Activated naive CD8-positive, alpha-beta T cell (primary cell): ENCODE measurements at regions not wholly inside any gene's neighbourhood (a gene's known extent, or its start where the extent isn't known, plus 50 kb on each side); places are given as distances from the start of the nearest gene placed in this dataset.

ENCODE experiments used
- H3K27ac Mint-ChIP-seq: one replicate; pipeline ENCODE4 v1.8.0; 2021; ENCODE audit warnings: mixed read lengths
- H3K27me3 Mint-ChIP-seq: one replicate; pipeline ENCODE4 v1.8.0; 2021; ENCODE audit warnings: mixed read lengths
- H3K36me3 Mint-ChIP-seq: one replicate; pipeline ENCODE4 v1.8.0; 2021; ENCODE audit warnings: mixed read lengths
- H3K4me1 Mint-ChIP-seq: one replicate; pipeline ENCODE4 v1.8.0; 2021; ENCODE audit warnings: low read depth, mixed read lengths
- H3K4me3 Mint-ChIP-seq: one replicate; pipeline ENCODE4 v1.8.0; 2021; ENCODE audit warnings: mild to moderate bottlenecking, mixed read lengths
- H3K9me3 Mint-ChIP-seq: one replicate; pipeline ENCODE4 v1.8.0; 2021; ENCODE audit warnings: low read depth, mixed read lengths

GRCh38 chr6:63427951-63428350, 108.2 kb upstream of the LGSN start:
- Mint-ChIP-seq H3K27ac (no peak overlapping the region), H3K9me3 (no peaks in the 10 kb centered on the region), H3K27me3 (peaks cover 2% of the 10 kb centered on the region), H3K36me3 (no peaks in the 10 kb centered on the region), H3K4me3 (no peak overlapping the region), H3K4me1 (no peaks in the 10 kb centered on the region)

- Mint-ChIP-seq H3K4me1 (no peaks in the 10 kb centered on the region), H3K4me3 (no peak overlapping the region), H3K27ac (no peak overlapping the region), H3K36me3 (no peaks in the 10 kb centered on the region), H3K27me3 (peaks cover 2% of the 10 kb centered on the region), H3K9me3 (no peaks in the 10 kb centered on the region)
These were observed 111.3 kb upstream of the LGSN start for GRCh38 chr6:63430985-63431519.

- Mint-ChIP-seq H3K36me3 (no peaks in the 10 kb centered on the region), H3K9me3 (no peaks in the 10 kb centered on the region), H3K4me3 (no peak overlapping the region), H3K27me3 (peaks cover 2% of the 10 kb centered on the region), H3K4me1 (no peaks in the 10 kb centered on the region), H3K27ac (no peak overlapping the region)
These were observed 115.2 kb upstream of the LGSN start for GRCh38 chr6:63434943-63435342.

GRCh38 chr6:63436356-63436755, 116.6 kb upstream of the LGSN start:
- Mint-ChIP-seq H3K27ac (no peak overlapping the region), H3K9me3 (no peaks in the 10 kb centered on the region)

GRCh38 chr6:63437058-63437457, 117.3 kb upstream of the LGSN start:
- Mint-ChIP-seq H3K27ac (no peak overlapping the region), H3K36me3 (no peaks in the 10 kb centered on the region), H3K4me3 (no peak overlapping the region), H3K9me3 (no peaks in the 10 kb centered on the region), H3K4me1 (no peaks in the 10 kb centered on the region), H3K27me3 (no peaks in the 10 kb centered on the region)

More at GRCh38 chr6:63436356-63436755, 116.6 kb upstream of the LGSN start:
- Mint-ChIP-seq H3K4me3 (no peak overlapping the region), H3K4me1 (no peaks in the 10 kb centered on the region), H3K27me3 (no peaks in the 10 kb centered on the region), H3K36me3 (no peaks in the 10 kb centered on the region)

- Mint-ChIP-seq H3K4me3 (peak overlapping the region; percentile 14), H3K36me3 (no peaks in the 10 kb centered on the region), H3K27me3 (no peaks in the 10 kb centered on the region), H3K9me3 (no peaks in the 10 kb centered on the region), H3K4me1 (no peaks in the 10 kb centered on the region), H3K27ac (no peak overlapping the region)
These were observed 120.3 kb upstream of the LGSN start for GRCh38 chr6:63440057-63440456.

- Mint-ChIP-seq H3K4me3 (peak overlapping the region; percentile 14), H3K36me3 (no peaks in the 10 kb centered on the region), H3K9me3 (no peaks in the 10 kb centered on the region), H3K4me1 (no peaks in the 10 kb centered on the region), H3K27me3 (no peaks in the 10 kb centered on the region), H3K27ac (no peak overlapping the region)
These were observed 120.8 kb upstream of the LGSN start for GRCh38 chr6:63440594-63440993.

GRCh38 chr6:63441266-63441956, 121.6 kb upstream of the LGSN start:
- Mint-ChIP-seq H3K27ac (no peak overlapping the region), H3K4me1 (no peaks in the 10 kb centered on the region), H3K9me3 (no peaks in the 10 kb centered on the region), H3K4me3 (peak overlapping the region; percentile 67), H3K27me3 (no peaks in the 10 kb centered on the region), H3K36me3 (no peaks in the 10 kb centered on the region)

GRCh38 chr6:63442870-63443269, 123.1 kb upstream of the LGSN start:
- H3K36me3 Mint-ChIP-seq: no peaks in the 10 kb centered on the region
- no peaks in the 10 kb centered on the region for H3K9me3 Mint-ChIP-seq
- H3K27ac Mint-ChIP-seq: no peak overlapping the region
- no peak overlapping the region for H3K4me3 Mint-ChIP-seq
- no peaks in the 10 kb centered on the region for H3K27me3 Mint-ChIP-seq
- no peaks in the 10 kb centered on the region for H3K4me1 Mint-ChIP-seq

- H3K9me3 Mint-ChIP-seq: no peaks in the 10 kb centered on the region
- H3K36me3 Mint-ChIP-seq: no peaks in the 10 kb centered on the region
- H3K27me3 Mint-ChIP-seq: no peaks in the 10 kb centered on the region
- no peak overlapping the region for H3K27ac Mint-ChIP-seq
- H3K4me1 Mint-ChIP-seq: no peaks in the 10 kb centered on the region
- no peak overlapping the region for H3K4me3 Mint-ChIP-seq
These were observed 125.0 kb upstream of the LGSN start for GRCh38 chr6:63444768-63445167.

GRCh38 chr6:63446405-63446804, 125.9 kb upstream of the LOC128125822 start:
- H3K27ac Mint-ChIP-seq: no peak overlapping the region
- peaks cover 3% of the 10 kb centered on the region for H3K9me3 Mint-ChIP-seq
- H3K36me3 Mint-ChIP-seq: no peaks in the 10 kb centered on the region
- no peaks in the 10 kb centered on the region for H3K4me1 Mint-ChIP-seq
- no peaks in the 10 kb centered on the region for H3K27me3 Mint-ChIP-seq
- no peak overlapping the region for H3K4me3 Mint-ChIP-seq

- no peaks in the 10 kb centered on the region for H3K27me3 Mint-ChIP-seq
- H3K4me1 Mint-ChIP-seq: no peaks in the 10 kb centered on the region
- no peaks in the 10 kb centered on the region for H3K36me3 Mint-ChIP-seq
- H3K27ac Mint-ChIP-seq: no peak overlapping the region
- peaks cover 4% of the 10 kb centered on the region for H3K9me3 Mint-ChIP-seq
- no peak overlapping the region for H3K4me3 Mint-ChIP-seq
These were observed 125.1 kb upstream of the LOC128125822 start for GRCh38 chr6:63447134-63447533.

GRCh38 chr6:63448229-63448628, 124.1 kb upstream of the LOC128125822 start:
- no peaks in the 10 kb centered on the region for H3K27me3 Mint-ChIP-seq
- H3K36me3 Mint-ChIP-seq: no peaks in the 10 kb centered on the region
- H3K4me3 Mint-ChIP-seq: no peak overlapping the region
- H3K4me1 Mint-ChIP-seq: no peaks in the 10 kb centered on the region
- peaks cover 4% of the 10 kb centered on the region for H3K9me3 Mint-ChIP-seq
- H3K27ac Mint-ChIP-seq: no peak overlapping the region

GRCh38 chr6:63449714-63450113, 122.6 kb upstream of the LOC128125822 start:
- Mint-ChIP-seq H3K27ac (no peak overlapping the region), H3K36me3 (no peaks in the 10 kb centered on the region), H3K9me3 (peaks cover 4% of the 10 kb centered on the region), H3K4me1 (no peaks in the 10 kb centered on the region), H3K4me3 (no peak overlapping the region), H3K27me3 (no peaks in the 10 kb centered on the region)

GRCh38 chr6:63451238-63451637, 121.0 kb upstream of the LOC128125822 start:
- H3K36me3 Mint-ChIP-seq: no peaks in the 10 kb centered on the region
- peaks cover 4% of the 10 kb centered on the region for H3K9me3 Mint-ChIP-seq
- H3K4me1 Mint-ChIP-seq: no peaks in the 10 kb centered on the region
- no peak overlapping the region for H3K4me3 Mint-ChIP-seq
- no peaks in the 10 kb centered on the region for H3K27me3 Mint-ChIP-seq
- H3K27ac Mint-ChIP-seq: no peak overlapping the region

- H3K4me1 Mint-ChIP-seq: no peaks in the 10 kb centered on the region
- no peaks in the 10 kb centered on the region for H3K27me3 Mint-ChIP-seq
- no peaks in the 10 kb centered on the region for H3K36me3 Mint-ChIP-seq
- H3K4me3 Mint-ChIP-seq: no peak overlapping the region
- no peak overlapping the region for H3K27ac Mint-ChIP-seq
- peaks cover 4% of the 10 kb centered on the region for H3K9me3 Mint-ChIP-seq
These were observed 120.2 kb upstream of the LOC128125822 start for GRCh38 chr6:63452125-63452524.
